Activated CD8-positive, alpha-beta memory T cell treated with anti-CD3 and anti-CD28 coated beads, Interleukin-2, amount 10 ng/mL, durations not matched to agents 7 days and 5 days (primary cell): ENCODE measurements at regions not wholly inside any gene's neighbourhood (a gene's known extent, or its start where the extent isn't known, plus 50 kb on each side); places are given as distances from the start of the nearest gene placed in this dataset.

Experiments
- ATAC-seq: fragments of 150-1000 bp; cut with Tn5 transposase; one replicate; pipeline ENCODE4 v1.10.0; 2021; ENCODE audit warnings: moderate library complexity
- CTCF ChIA-PET: fragments of 350-600 bp; sonication (Branson Sonifier 250); formaldehyde crosslinking; loops from one replicate; lab custom pipeline; 2021; ENCODE audit warnings: antibody characterized with exemption; lab: Charles Lee
- DNase-seq: peaks from one replicate; pipeline ENCODE4 v3.0.0-alpha.2; 2020
- H3K27ac Mint-ChIP-seq: one replicate; pipeline ENCODE4 v1.8.0; 2021; ENCODE audit warnings: mild to moderate bottlenecking, mixed read lengths
- H3K27me3 Mint-ChIP-seq: one replicate; pipeline ENCODE4 v1.8.0; 2021; ENCODE audit warnings: mixed read lengths
- H3K36me3 Mint-ChIP-seq: one replicate; pipeline ENCODE4 v1.8.0; 2021; ENCODE audit warnings: mild to moderate bottlenecking, mixed read lengths
- H3K4me1 Mint-ChIP-seq: one replicate; pipeline ENCODE4 v1.8.0; 2021; ENCODE audit warnings: mixed read lengths
- H3K4me3 Mint-ChIP-seq: one replicate; pipeline ENCODE4 v1.8.0; 2021; ENCODE audit warnings: mild to moderate bottlenecking, moderate library complexity, mixed read lengths
- H3K9me3 Mint-ChIP-seq: one replicate; pipeline ENCODE4 v1.8.0; 2022; ENCODE audit warnings: low read depth, mixed read lengths

DNA sequence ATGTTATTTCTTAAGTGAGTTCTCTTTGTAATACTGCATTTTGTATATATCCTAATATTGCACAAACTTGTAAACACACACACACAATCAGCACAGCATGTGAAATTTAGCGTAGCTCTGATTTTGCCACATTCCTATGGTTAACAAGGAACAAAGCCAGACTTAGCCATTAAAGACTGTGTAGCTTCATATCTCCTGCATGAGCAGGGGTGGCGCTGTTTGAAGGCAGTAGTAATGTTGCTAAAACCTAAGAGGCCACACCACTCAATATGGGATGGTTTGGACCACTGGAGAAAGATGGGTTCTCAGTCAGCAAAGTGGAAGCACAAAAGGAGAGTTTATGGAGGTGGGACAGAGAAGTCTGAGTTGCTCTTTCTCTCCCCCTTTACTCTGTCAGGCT lies 61.1 kb upstream of the RND3 start:
- H3K27ac Mint-ChIP-seq, result no peak overlapping the region
- H3K4me3 Mint-ChIP-seq, result no peak overlapping the region
- CTCF ChIA-PET, result no interaction called here
- H3K9me3 Mint-ChIP-seq, result no peaks in the 10 kb centered on the region
- no peaks in the 10 kb centered on the region for H3K36me3 Mint-ChIP-seq
- no peaks in the 10 kb centered on the region for H3K4me1 Mint-ChIP-seq
- no peak for DNase-seq
- no peaks in the 10 kb centered on the region for H3K27me3 Mint-ChIP-seq
- no peak for ATAC-seq

DNA sequence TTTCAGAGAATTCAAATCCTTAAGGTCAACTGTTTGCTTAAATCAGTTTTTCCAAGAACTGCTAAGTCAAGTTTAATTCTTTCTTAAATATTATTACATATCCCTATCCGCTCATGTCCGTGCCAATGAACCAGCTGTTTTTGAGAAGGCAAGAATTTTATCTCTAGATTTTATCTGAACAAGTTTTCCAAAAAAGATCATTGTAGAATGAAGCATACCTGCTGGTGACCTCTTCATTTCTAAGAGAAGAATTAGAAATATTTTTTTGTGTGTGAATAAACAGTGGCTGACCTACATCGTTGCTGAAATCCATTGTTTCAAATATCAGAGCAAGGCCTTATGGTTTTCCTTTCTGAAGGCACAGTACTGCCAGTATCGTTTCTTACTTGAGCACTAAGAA lies 58.4 kb upstream of the RND3 start:
- no peak overlapping the region for H3K4me3 Mint-ChIP-seq
- no peak for DNase-seq
- H3K9me3 Mint-ChIP-seq, result no peaks in the 10 kb centered on the region
- H3K27me3 Mint-ChIP-seq, result no peaks in the 10 kb centered on the region
- H3K4me1 Mint-ChIP-seq, result no peaks in the 10 kb centered on the region
- ATAC-seq, result no peak
- H3K36me3 Mint-ChIP-seq, result no peaks in the 10 kb centered on the region
- no peak overlapping the region for H3K27ac Mint-ChIP-seq
- CTCF ChIA-PET, result no interaction called here

DNA sequence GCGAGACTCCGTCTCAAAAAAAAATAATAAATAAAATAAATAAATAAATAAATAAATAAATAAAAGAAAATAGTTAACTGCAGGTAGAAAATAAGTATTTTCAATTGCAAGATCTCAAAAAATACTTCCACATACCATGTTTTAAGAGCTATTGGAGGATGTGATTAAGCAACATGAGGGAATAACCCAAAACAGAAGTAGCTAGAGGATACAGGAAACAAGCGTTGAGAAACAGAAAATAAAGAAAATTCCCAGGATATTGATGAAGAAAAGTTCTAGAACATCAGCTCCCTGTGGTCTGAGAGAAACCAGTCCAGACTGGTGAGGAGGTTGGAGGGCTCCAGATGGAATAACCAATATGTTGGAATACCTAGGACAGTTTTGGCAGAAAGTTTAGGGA lies 57.3 kb upstream of the RND3 start:
- Mint-ChIP-seq H3K4me1 (no peaks in the 10 kb centered on the region), H3K36me3 (no peaks in the 10 kb centered on the region), H3K27me3 (no peaks in the 10 kb centered on the region), H3K9me3 (no peaks in the 10 kb centered on the region), H3K4me3 (no peak overlapping the region), H3K27ac (no peak overlapping the region)
- CTCF ChIA-PET, result no interaction called here
- no peak for DNase-seq
- ATAC-seq, result no peak

DNA sequence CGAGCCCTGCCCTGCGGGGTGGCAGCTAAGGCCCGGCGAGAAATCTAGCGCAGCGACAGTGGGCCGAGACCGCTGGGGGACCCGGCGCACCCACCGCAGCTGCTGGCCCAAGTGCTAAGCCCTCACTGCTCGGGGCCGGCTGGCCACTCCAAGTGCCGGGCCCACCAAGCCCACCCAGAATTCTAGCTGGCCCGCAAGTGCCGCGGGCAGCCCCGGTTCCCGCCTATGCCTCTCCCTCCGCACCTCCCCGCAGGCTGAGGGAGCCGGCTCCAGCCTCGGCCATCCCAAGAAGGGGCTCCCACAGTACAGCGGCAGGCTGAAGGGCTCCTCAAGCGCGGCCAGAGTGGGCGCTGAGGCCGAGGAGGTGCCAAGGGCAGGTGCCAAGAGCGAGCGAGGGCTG lies 55.2 kb upstream of the RND3 start:
- Mint-ChIP-seq H3K9me3 (no peaks in the 10 kb centered on the region), H3K27me3 (no peaks in the 10 kb centered on the region), H3K27ac (no peak overlapping the region), H3K4me3 (no peak overlapping the region), H3K36me3 (no peaks in the 10 kb centered on the region), H3K4me1 (no peaks in the 10 kb centered on the region)
- CTCF ChIA-PET, result no interaction called here
- DNase-seq (no peak), ATAC-seq (no peak)

DNA sequence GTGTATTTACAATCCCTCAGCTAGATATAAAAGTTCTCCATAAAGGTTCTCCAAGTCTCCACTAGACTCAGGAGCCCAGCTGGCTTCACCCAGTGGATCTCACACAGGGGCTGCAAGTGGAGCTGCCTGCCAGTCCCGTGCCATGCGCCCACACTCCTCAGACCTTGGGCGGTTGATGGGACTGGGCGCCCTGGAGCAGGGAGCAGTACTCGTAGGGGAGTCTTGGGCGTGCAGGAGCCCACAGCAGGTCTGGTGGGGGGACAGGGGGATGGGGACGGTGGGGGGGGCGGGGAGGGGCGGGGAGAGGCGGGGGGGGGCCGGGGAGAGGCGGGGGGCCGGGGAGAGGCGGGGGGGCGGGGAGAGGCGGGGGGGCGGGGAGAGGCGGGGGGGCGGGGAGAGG lies 54.7 kb upstream of the RND3 start:
- CTCF ChIA-PET, result no interaction called here
- Mint-ChIP-seq H3K36me3 (no peaks in the 10 kb centered on the region), H3K4me1 (no peaks in the 10 kb centered on the region), H3K27ac (no peak overlapping the region), H3K4me3 (no peak overlapping the region), H3K9me3 (no peaks in the 10 kb centered on the region), H3K27me3 (no peaks in the 10 kb centered on the region)
- DNase-seq (no peak), ATAC-seq (no peak)

DNA sequence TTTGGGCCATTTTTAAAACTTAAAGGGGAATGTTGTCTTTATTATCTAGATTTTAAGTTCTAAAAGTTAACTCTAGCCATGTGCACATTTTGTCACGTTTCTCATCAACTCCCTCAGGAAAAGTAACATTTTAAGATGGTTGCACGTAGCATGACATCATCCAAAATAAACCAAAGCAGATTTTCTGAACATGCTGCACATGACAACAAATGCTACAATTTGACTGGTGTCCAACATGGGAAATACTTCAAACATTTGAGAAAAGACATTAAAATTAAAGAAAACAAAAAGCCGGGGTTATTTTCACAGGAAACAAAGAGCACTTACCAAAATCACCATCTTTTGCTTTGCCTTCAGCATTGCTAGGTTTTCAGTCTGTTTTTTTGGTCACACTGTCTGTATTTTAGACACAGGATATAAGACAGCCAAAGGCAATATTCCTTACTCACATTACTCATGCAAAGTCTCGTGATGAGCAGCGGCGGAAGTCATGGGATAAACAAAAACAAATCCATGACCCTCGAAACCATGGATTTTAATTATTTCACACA lies 51.3 kb upstream of the RND3 start:
- Mint-ChIP-seq H3K27me3 (no peaks in the 10 kb centered on the region), H3K36me3 (no peaks in the 10 kb centered on the region), H3K9me3 (no peaks in the 10 kb centered on the region), H3K27ac (no peak overlapping the region), H3K4me1 (no peaks in the 10 kb centered on the region), H3K4me3 (no peak overlapping the region)
- no peak for DNase-seq
- ATAC-seq, result no peak
- CTCF ChIA-PET, result no interaction called here
